Neural progenitor cell (in vitro differentiated cells): ENCODE measurements at regions not wholly inside any gene's neighbourhood (a gene's known extent, or its start where the extent isn't known, plus 50 kb on each side); places are given as distances from the start of the nearest gene placed in this dataset.

Source experiments
- CTCF ChIP-seq: fragments of 200-600 bp; sonication (generic); IDR thresholded peaks from 2 replicates; pipeline ENCODE4 v1.5.1; 2017; ENCODE audit warnings: antibody characterized with exemption, mild to moderate bottlenecking
- EZH2 ChIP-seq: fragments of 200-600 bp; sonication (generic); IDR thresholded peaks from 2 replicates; pipeline ENCODE4 v1.6.1; 2017; ENCODE audit warnings: antibody characterized with exemption, mild to moderate bottlenecking, moderate library complexity
- EZH2phosphoT487 ChIP-seq: fragments of 200-600 bp; sonication (generic); IDR thresholded peaks from 2 replicates; pipeline ENCODE4 v1.6.1; 2017; ENCODE audit warnings: antibody characterized with exemption

- TF ChIP-seq CTCF (no peak), EZH2 (no peak), EZH2phosphoT487 (no peak)
Observed at GRCh38 chr12:91384366-91384765, 201.7 kb upstream of the DCN start.
